Brain microvascular endothelial cell (primary cell): ENCODE measurements at regions not wholly inside any gene's neighbourhood (a gene's known extent, or its start where the extent isn't known, plus 50 kb on each side); places are given as distances from the start of the nearest gene placed in this dataset.

ENCODE experiments used
- DNase-seq: peaks from one replicate; pipeline ENCODE4 v3.0.0-alpha.2; 2020
- H3K27ac ChIP-seq: fragments of 250-450 bp; sonication (Bioruptor Pico); 2 replicates; pipeline ENCODE4 v1.5.1; 2020; ENCODE audit warnings: mild to moderate bottlenecking, moderate library complexity
- H3K27me3 ChIP-seq: fragments of 250-450 bp; sonication (Bioruptor Pico); replicated peaks from 2 replicates; pipeline ENCODE4 v1.5.1; 2020; ENCODE audit warnings: mild to moderate bottlenecking
- H3K36me3 ChIP-seq: fragments of 250-450 bp; sonication (Bioruptor Pico); replicated peaks from 2 replicates; pipeline ENCODE4 v1.5.1; 2020; ENCODE audit warnings: mild to moderate bottlenecking
- H3K4me3 ChIP-seq: 2 replicates; pipeline ENCODE4 v1.5.1; 2011; ENCODE audit warnings: low read depth, mild to moderate bottlenecking, control low read depth, low read length, moderate library complexity
- CTCF ChIP-seq: IDR thresholded peaks from 2 replicates; pipeline ENCODE4 v1.5.1; 2011; ENCODE audit warnings: low read depth, mild to moderate bottlenecking, moderate library complexity, low read length, control low read depth, inconsistent platforms; ENCODE audit errors: missing control alignments
- in situ Hi-C: cut with HindIII; loops from 2 replicates; pipeline ENCODE4 v1.10.0; 2017; ENCODE audit warnings: low sequenced_read_pairs, low pct_ligation_motif_present

GRCh38 chr10:10644008-10644646 lies 373.5 kb upstream of the CELF2 start:
- H3K36me3 ChIP-seq: no peaks in the 10 kb centered on the region
- no peak for TF ChIP-seq CTCF
- no peaks in the 10 kb centered on the region for H3K27me3 ChIP-seq
- H3K4me3 ChIP-seq: no peak overlapping the region
- peak; percentile 68 for DNase-seq
- in situ Hi-C loops: no loop called here
- H3K27ac ChIP-seq: no peak overlapping the region

GRCh38 chr10:10644676-10645385 lies 372.8 kb upstream of the CELF2 start:
- Histone ChIP-seq H3K27ac (no peak overlapping the region), H3K27me3 (no peaks in the 10 kb centered on the region), H3K36me3 (no peaks in the 10 kb centered on the region), H3K4me3 (no peak overlapping the region)
- peak; percentile 19 for DNase-seq
- in situ Hi-C loops: no loop called here
- peak; percentile 7 for TF ChIP-seq CTCF

- DNase-seq: no peak
- H3K27me3 ChIP-seq: no peaks in the 10 kb centered on the region
- in situ Hi-C loops: no loop called here
- no peak overlapping the region for H3K27ac ChIP-seq
- no peaks in the 10 kb centered on the region for H3K36me3 ChIP-seq
- no peak overlapping the region for H3K4me3 ChIP-seq
- TF ChIP-seq CTCF: no peak
Observed at GRCh38 chr10:10647331-10647730, 370.3 kb upstream of the CELF2 start.

GRCh38 chr10:10657139-10657760 lies 360.4 kb upstream of the CELF2 start:
- TF ChIP-seq CTCF: no peak
- in situ Hi-C loops: no loop called here
- no peak for DNase-seq
- H3K27me3 ChIP-seq: no peaks in the 10 kb centered on the region
- no peak overlapping the region for H3K27ac ChIP-seq
- H3K36me3 ChIP-seq: no peaks in the 10 kb centered on the region
- no peak overlapping the region for H3K4me3 ChIP-seq

- no peak for TF ChIP-seq CTCF
- no peaks in the 10 kb centered on the region for H3K36me3 ChIP-seq
- no peak for DNase-seq
- H3K27me3 ChIP-seq: no peaks in the 10 kb centered on the region
- H3K4me3 ChIP-seq: no peak overlapping the region
- in situ Hi-C loops: no loop called here
- no peak overlapping the region for H3K27ac ChIP-seq
Observed at GRCh38 chr10:10658172-10658785, 359.4 kb upstream of the CELF2 start.
